GM12878 (cell line): ENCODE measurements at regions not wholly inside any gene's neighbourhood (a gene's known extent, or its start where the extent isn't known, plus 50 kb on each side); places are given as distances from the start of the nearest gene placed in this dataset.

Source experiments
- ATAC-seq: fragments of 200-7000 bp; cut with Tn5 transposase; 3 replicates; pipeline ENCODE4 v1.9.1; 2020; ENCODE audit warnings: mild to moderate bottlenecking, moderate library complexity
- BruUV-seq: library from RNA; stranded (reverse); fragments of 400-500 nt; replicated peaks from 2 replicates; lab custom pipeline; 2021; lab: Mats Ljungman, UMichigan
- CTCF ChIA-PET: fragments of 300-600 bp; sonication (Branson Sonifier 250); formaldehyde crosslinking; extraction: SDS; loops from one replicate; lab custom pipeline; 2021; ENCODE audit warnings: inconsistent platforms; lab: Yijun Ruan, JAX
- POLR2A ChIA-PET: fragments of 350-600 bp; formaldehyde crosslinking; extraction: SDS; loops from one replicate; lab custom pipeline; 2021; ENCODE audit warnings: inconsistent platforms; lab: Charles Lee
- RAD21 ChIA-PET: fragments of 300-600 bp; sonication (Branson Sonifier 250); formaldehyde crosslinking; loops from one replicate; lab custom pipeline; 2023; ENCODE audit warnings: antibody characterized with exemption; ENCODE audit not compliant: unreplicated experiment; lab: Charles Lee
- SMC1A ChIA-PET: fragments of 300-600 bp; sonication (Branson Sonifier 250); formaldehyde crosslinking; loops from one replicate; lab custom pipeline; 2023; ENCODE audit not compliant: unreplicated experiment, uncharacterized antibody; lab: Charles Lee
- DNase-seq: peaks from one replicate; pipeline ENCODE4 v3.0.0-alpha.2; 2011; ENCODE audit warnings: low read depth, low spot score
- FAIRE-seq: peaks from 3 replicates; lab custom pipeline; 2011; peaks lifted over from hg19 to GRCh38; lab: Jason Lieb, UNC
- H2AFZ ChIP-seq: 2 replicates; pipeline ENCODE4 v1.6.0; 2011; ENCODE audit warnings: low read depth, low read length, control low read depth; ENCODE audit not compliant: control insufficient read depth
- H3K27ac ChIP-seq: 2 replicates; pipeline ENCODE4 v1.5.1; 2011; ENCODE audit warnings: control low read depth; ENCODE audit not compliant: control insufficient read depth, insufficient read depth
- H3K27me3 ChIP-seq, 2 experiments: replicated peaks in 1 of 2; 2 replicates each; pipeline versions ENCODE4 v1.6.0 to v1.6.1; 2011; ENCODE audit warnings: low read length in 1 of 2; ENCODE audit not compliant: control insufficient read depth in 2 of 2, insufficient read depth in 2 of 2
- H3K36me3 ChIP-seq, 2 experiments: 2 replicates each; pipeline ENCODE4 v1.5.1; 2011; ENCODE audit warnings: low read length in 1 of 2; ENCODE audit not compliant: control insufficient read depth in 2 of 2, insufficient read depth in 2 of 2
- H3K4me1 ChIP-seq: 2 replicates; pipeline ENCODE4 v1.6.1; 2011; ENCODE audit warnings: mild to moderate bottlenecking, low read length, moderate library complexity, mixed read lengths; ENCODE audit not compliant: control insufficient read depth, insufficient read depth
- H3K4me2 ChIP-seq: 2 replicates; pipeline ENCODE4 v1.6.0; 2011; ENCODE audit warnings: control low read depth; ENCODE audit not compliant: control insufficient read depth, insufficient read depth
- H3K4me3 ChIP-seq: fragments of 200-600 bp; sonication (generic); 2 replicates; pipeline ENCODE4 v1.5.1; 2016
- H3K79me2 ChIP-seq: 2 replicates; pipeline ENCODE4 v1.6.0; 2011; ENCODE audit warnings: low read length; ENCODE audit not compliant: control insufficient read depth, insufficient read depth
- H3K9ac ChIP-seq: 2 replicates; pipeline ENCODE4 v1.8.0; 2011; ENCODE audit warnings: low read length, control low read depth, mixed read lengths; ENCODE audit not compliant: control insufficient read depth, insufficient read depth
- H3K9me3 ChIP-seq: replicated peaks from 3 replicates; pipeline ENCODE4 v1.5.1; 2011; ENCODE audit warnings: mild to moderate bottlenecking, low read length; ENCODE audit not compliant: control insufficient read depth, insufficient read depth
- H4K20me1 ChIP-seq: 2 replicates; pipeline ENCODE4 v1.6.0; 2011; ENCODE audit not compliant: control insufficient read depth, insufficient read depth
- ESRRA ChIP-seq: IDR thresholded peaks from 2 replicates; pipeline ENCODE4 v1.6.1; 2012; ENCODE audit warnings: mild to moderate bottlenecking, low read length, improper control_type of control experiment
- HDGF ChIP-seq: fragments of 450-650 bp; IDR thresholded peaks from 2 replicates; pipeline ENCODE4 v1.6.1; 2016; ENCODE audit warnings: antibody characterized with exemption
- PBX3 ChIP-seq: IDR thresholded peaks from 2 replicates; pipeline ENCODE4 v1.6.1; 2011; ENCODE audit warnings: mild to moderate bottlenecking, low read depth, low read length, moderate library complexity; ENCODE audit not compliant: insufficient replicate concordance
- RUNX3 ChIP-seq: IDR thresholded peaks from 2 replicates; pipeline ENCODE4 v1.6.1; 2012; ENCODE audit warnings: low read length, inconsistent platforms
- SPI1 ChIP-seq: IDR thresholded peaks from 2 replicates; pipeline ENCODE4 v1.6.1; 2011; ENCODE audit warnings: low read depth, mild to moderate bottlenecking, low read length, moderate library complexity, borderline replicate concordance; ENCODE audit not compliant: insufficient read depth
- WRNIP1 ChIP-seq: IDR thresholded peaks from 2 replicates; pipeline ENCODE4 v1.6.1; 2011; ENCODE audit warnings: low read depth, low read length, improper control_type of control experiment, borderline replicate concordance
- ZNF207 ChIP-seq: fragments of 450-650 bp; IDR thresholded peaks from 2 replicates; pipeline ENCODE4 v1.6.1; 2014; ENCODE audit warnings: antibody characterized with exemption, mild to moderate bottlenecking, borderline replicate concordance
- in situ Hi-C: fragments of 300-500 bp; cut with MboI; formaldehyde crosslinking; loops from 9 replicates; pipeline ENCODE4 v1.14.3; 2018; ENCODE audit warnings: mixed read lengths
- intact Hi-C: fragments of 100-400 bp; cut with micrococcal nuclease; formaldehyde crosslinking; loops from one replicate; pipeline ENCODE4 v1.14.2; 2022; ENCODE audit not compliant: unreplicated experiment
- TF ChIP-seq, protein P1 (sequence below): IDR thresholded peaks from 2 replicates; pipeline ENCODE4 v1.6.1; 2011; ENCODE audit warnings: borderline replicate concordance, low read depth, mild to moderate bottlenecking, moderate library complexity, low read length; ENCODE audit not compliant: insufficient read depth, poor library complexity, severe bottlenecking
- TF ChIP-seq, protein P2 (sequence below): fragments of 450-650 bp; IDR thresholded peaks from 2 replicates; pipeline ENCODE4 v1.6.1; 2017; ENCODE audit warnings: mild to moderate bottlenecking, moderate library complexity

DNA sequence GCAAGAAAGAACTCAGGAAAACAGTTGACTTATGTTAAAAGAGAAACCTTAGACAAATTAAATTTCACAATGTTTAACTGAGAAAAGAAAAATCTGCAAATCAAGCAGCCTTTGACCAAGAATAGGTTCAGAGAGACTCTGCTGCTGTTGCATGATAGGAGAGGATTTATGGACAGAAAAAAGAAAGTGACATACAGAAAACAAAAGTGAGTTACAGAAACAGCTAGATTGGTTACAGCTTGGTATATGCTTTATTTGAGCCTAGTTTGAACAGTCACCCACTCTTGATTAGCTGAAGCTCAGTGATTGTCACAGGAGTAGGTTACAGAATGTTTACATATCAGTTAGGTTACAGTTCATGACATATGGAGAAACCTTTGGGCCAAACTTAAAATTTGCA, 258.2 kb upstream of the SPOPL start (continued):
- TF ChIP-seq, protein P1, sequence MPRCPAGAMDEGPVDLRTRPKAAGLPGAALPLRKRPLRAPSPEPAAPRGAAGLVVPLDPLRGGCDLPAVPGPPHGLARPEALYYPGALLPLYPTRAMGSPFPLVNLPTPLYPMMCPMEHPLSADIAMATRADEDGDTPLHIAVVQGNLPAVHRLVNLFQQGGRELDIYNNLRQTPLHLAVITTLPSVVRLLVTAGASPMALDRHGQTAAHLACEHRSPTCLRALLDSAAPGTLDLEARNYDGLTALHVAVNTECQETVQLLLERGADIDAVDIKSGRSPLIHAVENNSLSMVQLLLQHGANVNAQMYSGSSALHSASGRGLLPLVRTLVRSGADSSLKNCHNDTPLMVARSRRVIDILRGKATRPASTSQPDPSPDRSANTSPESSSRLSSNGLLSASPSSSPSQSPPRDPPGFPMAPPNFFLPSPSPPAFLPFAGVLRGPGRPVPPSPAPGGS, result no peak
- TF ChIP-seq ZNF207, result no peak
- TF ChIP-seq HDGF, result no peak
- TF ChIP-seq, protein P2, sequence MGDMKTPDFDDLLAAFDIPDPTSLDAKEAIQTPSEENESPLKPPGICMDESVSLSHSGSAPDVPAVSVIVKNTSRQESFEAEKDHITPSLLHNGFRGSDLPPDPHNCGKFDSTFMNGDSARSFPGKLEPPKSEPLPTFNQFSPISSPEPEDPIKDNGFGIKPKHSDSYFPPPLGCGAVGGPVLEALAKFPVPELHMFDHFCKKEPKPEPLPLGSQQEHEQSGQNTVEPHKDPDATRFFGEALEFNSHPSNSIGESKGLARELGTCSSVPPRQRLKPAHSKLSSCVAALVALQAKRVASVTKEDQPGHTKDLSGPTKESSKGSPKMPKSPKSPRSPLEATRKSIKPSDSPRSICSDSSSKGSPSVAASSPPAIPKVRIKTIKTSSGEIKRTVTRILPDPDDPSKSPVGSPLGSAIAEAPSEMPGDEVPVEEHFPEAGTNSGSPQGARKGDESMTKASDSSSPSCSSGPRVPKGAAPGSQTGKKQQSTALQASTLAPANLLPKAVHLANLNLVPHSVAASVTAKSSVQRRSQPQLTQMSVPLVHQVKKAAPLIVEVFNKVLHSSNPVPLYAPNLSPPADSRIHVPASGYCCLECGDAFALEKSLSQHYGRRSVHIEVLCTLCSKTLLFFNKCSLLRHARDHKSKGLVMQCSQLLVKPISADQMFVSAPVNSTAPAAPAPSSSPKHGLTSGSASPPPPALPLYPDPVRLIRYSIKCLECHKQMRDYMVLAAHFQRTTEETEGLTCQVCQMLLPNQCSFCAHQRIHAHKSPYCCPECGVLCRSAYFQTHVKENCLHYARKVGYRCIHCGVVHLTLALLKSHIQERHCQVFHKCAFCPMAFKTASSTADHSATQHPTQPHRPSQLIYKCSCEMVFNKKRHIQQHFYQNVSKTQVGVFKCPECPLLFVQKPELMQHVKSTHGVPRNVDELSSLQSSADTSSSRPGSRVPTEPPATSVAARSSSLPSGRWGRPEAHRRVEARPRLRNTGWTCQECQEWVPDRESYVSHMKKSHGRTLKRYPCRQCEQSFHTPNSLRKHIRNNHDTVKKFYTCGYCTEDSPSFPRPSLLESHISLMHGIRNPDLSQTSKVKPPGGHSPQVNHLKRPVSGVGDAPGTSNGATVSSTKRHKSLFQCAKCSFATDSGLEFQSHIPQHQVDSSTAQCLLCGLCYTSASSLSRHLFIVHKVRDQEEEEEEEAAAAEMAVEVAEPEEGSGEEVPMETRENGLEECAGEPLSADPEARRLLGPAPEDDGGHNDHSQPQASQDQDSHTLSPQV, result no peak
- no peak for TF ChIP-seq SPI1

GRCh38 chr2:138244501-138244925, 257.1 kb upstream of the SPOPL start:
- H3K4me3 ChIP-seq, result no peak overlapping the region
- TF ChIP-seq WRNIP1 (no peak), ESRRA (no peak), PBX3 (no peak), RUNX3 (no peak)
- no peak overlapping the region for H3K4me2 ChIP-seq
- POLR2A ChIA-PET, result no interaction called here
- no peaks in the 10 kb centered on the region for H3K9me3 ChIP-seq
- H3K27me3 ChIP-seq, result no peaks in the 10 kb centered on the region
- H3K36me3 ChIP-seq, result no peaks in the 10 kb centered on the region
- no peaks in the 10 kb centered on the region for H3K79me2 ChIP-seq
- H3K4me1 ChIP-seq, result no peaks in the 10 kb centered on the region
- no peak overlapping the region for H3K9ac ChIP-seq
- BruUV-seq, result no TSS peak
- FAIRE-seq (no peak), DNase-seq (no peak), ATAC-seq (no peak)
- H3K27ac ChIP-seq, result no peak overlapping the region
- H4K20me1 ChIP-seq, result no peaks in the 10 kb centered on the region
- RAD21 ChIA-PET, result no interaction called here
- in situ Hi-C loops (no loop called here), intact Hi-C loops (no loop called here)
- CTCF ChIA-PET, result interaction anchor here (1.0 kb wide), 1 partner anchor 131 kb away, joined by 3 read pairs; no protein-coding TSS in a partner anchor
- no peak overlapping the region for H2AFZ ChIP-seq
- SMC1A ChIA-PET, result interaction anchor here (0.9 kb wide), 1 partner anchor 11 kb away, joined by 3 read pairs; no protein-coding TSS in a partner anchor
